ENCODE measurements at regions not wholly inside any gene's neighbourhood (a gene's known extent, or its start where the extent isn't known, plus 50 kb on each side); places are given as distances from the start of the nearest gene placed in this dataset.

- no peaks in the 10 kb centered on the region for H3K36me3 ChIP-seq (ENCODE audit: control insufficient read depth, insufficient read depth, low read length)
- no peak for TF ChIP-seq CTCF (IDR thresholded peaks at IDR 0.05; ENCODE audit: insufficient read depth, low read length, poor library complexity, severe bottlenecking)
- no peaks in the 10 kb centered on the region for H3K27me3 ChIP-seq (ENCODE audit: control insufficient read depth, insufficient read depth, low read length)
- DNase-seq (ENCODE audit: low read depth): no peak
- H3K4me3 ChIP-seq (ENCODE audit: low read depth, low read length): no peak overlapping the region
These were observed 1167.8 kb upstream of the PRKX start for GRCh38 chrX:4881277-4881676.

- no peak for DNase-seq (ENCODE audit: low read depth)
- Histone ChIP-seq H3K36me3 (ENCODE audit: control insufficient read depth, insufficient read depth, low read length) (no peaks in the 10 kb centered on the region), H3K4me3 (ENCODE audit: low read depth, low read length) (no peak overlapping the region), H3K27me3 (ENCODE audit: control insufficient read depth, insufficient read depth, low read length) (no peaks in the 10 kb centered on the region)
- TF ChIP-seq CTCF (IDR thresholded peaks at IDR 0.05; ENCODE audit: insufficient read depth, low read length, poor library complexity, severe bottlenecking): no peak
These were observed 1165.2 kb upstream of the PRKX start for GRCh38 chrX:4878640-4879039.

GRCh38 chrX:4876268-4876667 is 1162.8 kb upstream of the PRKX start:
- TF ChIP-seq CTCF (IDR thresholded peaks at IDR 0.05; ENCODE audit: insufficient read depth, low read length, poor library complexity, severe bottlenecking): no peak
- no peak overlapping the region for H3K4me3 ChIP-seq (ENCODE audit: low read depth, low read length)
- DNase-seq (ENCODE audit: low read depth): no peak
- H3K27me3 ChIP-seq (ENCODE audit: control insufficient read depth, insufficient read depth, low read length): no peaks in the 10 kb centered on the region
- no peaks in the 10 kb centered on the region for H3K36me3 ChIP-seq (ENCODE audit: control insufficient read depth, insufficient read depth, low read length)

GRCh38 chrX:4851534-4851933 is 1138.1 kb upstream of the PRKX start:
- no peak for TF ChIP-seq CTCF (IDR thresholded peaks at IDR 0.05; ENCODE audit: insufficient read depth, low read length, poor library complexity, severe bottlenecking)
- H3K27me3 ChIP-seq (ENCODE audit: control insufficient read depth, insufficient read depth, low read length): no peaks in the 10 kb centered on the region
- no peaks in the 10 kb centered on the region for H3K36me3 ChIP-seq (ENCODE audit: control insufficient read depth, insufficient read depth, low read length)
- DNase-seq (ENCODE audit: low read depth): no peak
- no peak overlapping the region for H3K4me3 ChIP-seq (ENCODE audit: low read depth, low read length)

- H3K27me3 ChIP-seq (ENCODE audit: control insufficient read depth, insufficient read depth, low read length): no peaks in the 10 kb centered on the region
These were observed 1136.9 kb upstream of the PRKX start for GRCh38 chrX:4850312-4850711.

More at GRCh38 chrX:4850312-4850711, 1136.9 kb upstream of the PRKX start:
- H3K4me3 ChIP-seq (ENCODE audit: low read depth, low read length): no peak overlapping the region
- H3K36me3 ChIP-seq (ENCODE audit: control insufficient read depth, insufficient read depth, low read length): no peaks in the 10 kb centered on the region
- TF ChIP-seq CTCF (IDR thresholded peaks at IDR 0.05; ENCODE audit: insufficient read depth, low read length, poor library complexity, severe bottlenecking): no peak
- DNase-seq (ENCODE audit: low read depth): no peak

All from kidney epithelial cell (primary cell).